ENCODE measurements at regions not wholly inside any gene's neighbourhood (a gene's known extent, or its start where the extent isn't known, plus 50 kb on each side); places are given as distances from the start of the nearest gene placed in this dataset.

- TF ChIP-seq CTCF (IDR thresholded peaks at IDR 0.05) (no peak), POLR2AphosphoS5 (IDR thresholded peaks at IDR 0.05) (no peak)
Measured at GRCh38 chr21:40905251-40905650, 58.3 kb upstream of the DSCAM start.

Measured in gastroesophageal sphincter (tissue), 3 donors.